Right lobe of liver (tissue), 6 donors: ENCODE measurements at regions not wholly inside any gene's neighbourhood (a gene's known extent, or its start where the extent isn't known, plus 50 kb on each side); places are given as distances from the start of the nearest gene placed in this dataset.

Experiments used
- ATAC-seq, 4 donors: fragments of 200-7000 bp; cut with Tn5 transposase; one replicate each; pipeline ENCODE4 v1.9.1; 2020; ENCODE audit warnings: mild to moderate bottlenecking in 4 of 4, moderate library complexity in 4 of 4
- DNase-seq, 3 donors: peaks; one replicate each; pipeline ENCODE4 v3.0.0-alpha.2; 2020
- H3K27ac ChIP-seq, 3 donors: fragments of 200-600 bp; one replicate each; pipeline ENCODE4 v1.8.0; 2022
- H3K27me3 ChIP-seq, 2 donors: fragments of 200-600 bp; one replicate each; pipeline ENCODE4 v1.8.0; 2022
- H3K36me3 ChIP-seq, 4 donors: fragments of 200-600 bp; sonication (generic) in 1 of 4; one replicate each; pipeline versions ENCODE4 v1.5.1 to v1.8.0; 2017 to 2022; ENCODE audit warnings: control low read depth in 1 of 4
- H3K4me1 ChIP-seq, 4 donors: fragments of 200-600 bp; sonication (generic) in 1 of 4; one replicate each; pipeline versions ENCODE4 v1.5.1 to v1.8.0; 2017 to 2022; ENCODE audit warnings: control low read depth in 1 of 4
- H3K4me3 ChIP-seq, 3 donors: fragments of 200-600 bp; one replicate each; pipeline ENCODE4 v1.8.0; 2022
- H3K9me3 ChIP-seq, 4 donors: fragments of 200-600 bp; sonication (generic) in 1 of 4; one replicate each; pipeline versions ENCODE4 v1.5.1 to v1.8.0; 2017 to 2022; ENCODE audit warnings: control low read depth in 1 of 4
- POLR2A ChIP-seq: fragments of 450-650 bp; IDR thresholded peaks from one replicate; pipeline ENCODE4 v1.6.1; 2017; ENCODE audit warnings: antibody characterized with exemption, mild to moderate bottlenecking
- WGBS: methylation state at CpG from one replicate; pipeline ENCODE4 v1.1.6; 2018; ENCODE audit warnings: low coverage, low lambda C conversion rate; ENCODE audit not compliant: insufficient coverage; ENCODE audit errors: missing lambda C conversion rate; 5-methylcytosine and 5-hydroxymethylcytosine counted together
- intact Hi-C, 2 donors: fragments of 100-400 bp; cut with DNase I; formaldehyde crosslinking; loops; one replicate each; pipeline versions ENCODE4 v1.11.2 to v1.14.1; 2022
- TF ChIP-seq, protein P1 (sequence below), 4 donors: fragments of 200-600 bp in 3 of 4; fragments of 450-650 bp in 1 of 4; IDR thresholded peaks; one replicate each; pipeline versions ENCODE4 v1.5.1 to v1.8.0; 2016 to 2022; ENCODE audit warnings: antibody characterized with exemption in 4 of 4, mild to moderate bottlenecking in 2 of 4
- donor health status: DM: no; HTN: yes; CAD: no.
- donor health status: DM: no; HTN: no; CAD: no.
- donor health status: DM: no; HTN: no; CAD: no.
- donor health status: DM: no; HTN: yes; CAD: no.
- donor health status: DM: no; HTN: yes; CAD: no.

- no peak for DNase-seq
- intact Hi-C loops = no loop called here
- Histone ChIP-seq H3K9me3 (no peaks in the 10 kb centered on the region), H3K36me3 (no peaks in the 10 kb centered on the region), H3K4me3 (no peak overlapping the region), H3K27me3 (no peaks in the 10 kb centered on the region), H3K27ac (no peak overlapping the region), H3K4me1 (no peaks in the 10 kb centered on the region)
- WGBS = 53% methylated on average over 2 of the region's 2 CpGs
- TF ChIP-seq, protein P1, sequence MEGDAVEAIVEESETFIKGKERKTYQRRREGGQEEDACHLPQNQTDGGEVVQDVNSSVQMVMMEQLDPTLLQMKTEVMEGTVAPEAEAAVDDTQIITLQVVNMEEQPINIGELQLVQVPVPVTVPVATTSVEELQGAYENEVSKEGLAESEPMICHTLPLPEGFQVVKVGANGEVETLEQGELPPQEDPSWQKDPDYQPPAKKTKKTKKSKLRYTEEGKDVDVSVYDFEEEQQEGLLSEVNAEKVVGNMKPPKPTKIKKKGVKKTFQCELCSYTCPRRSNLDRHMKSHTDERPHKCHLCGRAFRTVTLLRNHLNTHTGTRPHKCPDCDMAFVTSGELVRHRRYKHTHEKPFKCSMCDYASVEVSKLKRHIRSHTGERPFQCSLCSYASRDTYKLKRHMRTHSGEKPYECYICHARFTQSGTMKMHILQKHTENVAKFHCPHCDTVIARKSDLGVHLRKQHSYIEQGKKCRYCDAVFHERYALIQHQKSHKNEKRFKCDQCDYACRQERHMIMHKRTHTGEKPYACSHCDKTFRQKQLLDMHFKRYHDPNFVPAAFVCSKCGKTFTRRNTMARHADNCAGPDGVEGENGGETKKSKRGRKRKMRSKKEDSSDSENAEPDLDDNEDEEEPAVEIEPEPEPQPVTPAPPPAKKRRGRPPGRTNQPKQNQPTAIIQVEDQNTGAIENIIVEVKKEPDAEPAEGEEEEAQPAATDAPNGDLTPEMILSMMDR (IDR thresholded peaks at IDR 0.05) = no peak
- TF ChIP-seq POLR2A = no peak
- no peak for ATAC-seq
These were observed 132.8 kb upstream of the DPH6 start for GRCh38 chr15:35678774-35679173.

GRCh38 chr15:35679186-35679585, 133.2 kb upstream of the DPH6 start:
- Histone ChIP-seq H3K9me3 (no peaks in the 10 kb centered on the region), H3K36me3 (no peaks in the 10 kb centered on the region), H3K4me1 (no peaks in the 10 kb centered on the region), H3K27me3 (no peaks in the 10 kb centered on the region), H3K4me3 (no peak overlapping the region), H3K27ac (no peak overlapping the region)
- 90% methylated on average over 1 of the region's 1 CpG for WGBS
- intact Hi-C loops = no loop called here
- no peak for DNase-seq
- no peak for ATAC-seq
- TF ChIP-seq, protein P1 (IDR thresholded peaks at IDR 0.05) = no peak
- no peak for TF ChIP-seq POLR2A

GRCh38 chr15:35680951-35681350, 135.0 kb upstream of the DPH6 start:
- ATAC-seq (no peak), DNase-seq (no peak)
- Histone ChIP-seq H3K4me1 (no peaks in the 10 kb centered on the region), H3K4me3 (no peak overlapping the region), H3K9me3 (no peaks in the 10 kb centered on the region), H3K36me3 (no peaks in the 10 kb centered on the region), H3K27me3 (no peaks in the 10 kb centered on the region), H3K27ac (no peak overlapping the region)
- intact Hi-C loops = no loop called here
- WGBS = 53% methylated on average over 1 of the region's 1 CpG
- TF ChIP-seq POLR2A = no peak
- TF ChIP-seq, protein P1 (IDR thresholded peaks at IDR 0.05) = no peak

- ATAC-seq (no peak), DNase-seq (no peak)
- intact Hi-C loops = no loop called here
- Histone ChIP-seq H3K36me3 (no peaks in the 10 kb centered on the region), H3K9me3 (no peaks in the 10 kb centered on the region), H3K4me1 (peaks cover 0 to 6% (median 0%) of the 10 kb centered on the region in 4 donors), H3K4me3 (no peak overlapping the region), H3K27me3 (no peaks in the 10 kb centered on the region), H3K27ac (no peak overlapping the region)
- no peak for TF ChIP-seq POLR2A
- TF ChIP-seq, protein P1 (IDR thresholded peaks at IDR 0.05) = no peak
- 58% methylated on average over 1 of the region's 1 CpG for WGBS
These were observed 140.4 kb upstream of the DPH6 start for GRCh38 chr15:35686347-35686746.

DNA sequence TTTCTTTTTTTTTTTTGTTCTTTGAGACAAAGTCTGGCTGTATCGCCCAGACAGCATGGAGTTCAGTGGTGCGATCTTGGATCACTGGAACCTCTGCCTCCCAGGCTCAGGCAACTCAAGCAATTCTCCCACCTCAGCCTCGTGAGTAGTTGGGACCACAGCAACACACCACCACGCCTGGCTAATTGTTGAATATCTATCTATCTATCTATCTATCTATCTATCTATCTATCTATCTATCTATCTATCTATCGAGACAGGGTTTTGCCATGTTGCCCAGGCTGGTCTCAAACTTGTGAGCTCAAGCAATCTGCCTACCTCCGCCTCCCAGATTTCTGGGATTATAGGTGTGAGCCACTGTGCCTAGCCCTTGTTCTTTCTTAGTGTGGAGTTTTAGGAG, 143.3 kb upstream of the DPH6 start:
- peaks cover 0 to 16% (median 0%) of the 10 kb centered on the region in 4 donors for H3K4me1 ChIP-seq
- H3K27ac ChIP-seq = no peak overlapping the region
- no peaks in the 10 kb centered on the region for H3K27me3 ChIP-seq
- no peak for ATAC-seq
- H3K4me3 ChIP-seq = no peak overlapping the region
- no peak for DNase-seq
- WGBS = 91% methylated on average over 4 of the region's 6 CpGs
- TF ChIP-seq POLR2A = no peak
- intact Hi-C loops = no loop called here
- no peaks in the 10 kb centered on the region for H3K9me3 ChIP-seq
- H3K36me3 ChIP-seq = no peaks in the 10 kb centered on the region
